ENCODE measurements at regions not wholly inside any gene's neighbourhood (a gene's known extent, or its start where the extent isn't known, plus 50 kb on each side); places are given as distances from the start of the nearest gene placed in this dataset.
"Not testable (repeated sequence)": the region's sequence is repeated elsewhere in the genome, so short reads cannot be mapped to it uniquely, and the experiment has no call there.

DNA sequence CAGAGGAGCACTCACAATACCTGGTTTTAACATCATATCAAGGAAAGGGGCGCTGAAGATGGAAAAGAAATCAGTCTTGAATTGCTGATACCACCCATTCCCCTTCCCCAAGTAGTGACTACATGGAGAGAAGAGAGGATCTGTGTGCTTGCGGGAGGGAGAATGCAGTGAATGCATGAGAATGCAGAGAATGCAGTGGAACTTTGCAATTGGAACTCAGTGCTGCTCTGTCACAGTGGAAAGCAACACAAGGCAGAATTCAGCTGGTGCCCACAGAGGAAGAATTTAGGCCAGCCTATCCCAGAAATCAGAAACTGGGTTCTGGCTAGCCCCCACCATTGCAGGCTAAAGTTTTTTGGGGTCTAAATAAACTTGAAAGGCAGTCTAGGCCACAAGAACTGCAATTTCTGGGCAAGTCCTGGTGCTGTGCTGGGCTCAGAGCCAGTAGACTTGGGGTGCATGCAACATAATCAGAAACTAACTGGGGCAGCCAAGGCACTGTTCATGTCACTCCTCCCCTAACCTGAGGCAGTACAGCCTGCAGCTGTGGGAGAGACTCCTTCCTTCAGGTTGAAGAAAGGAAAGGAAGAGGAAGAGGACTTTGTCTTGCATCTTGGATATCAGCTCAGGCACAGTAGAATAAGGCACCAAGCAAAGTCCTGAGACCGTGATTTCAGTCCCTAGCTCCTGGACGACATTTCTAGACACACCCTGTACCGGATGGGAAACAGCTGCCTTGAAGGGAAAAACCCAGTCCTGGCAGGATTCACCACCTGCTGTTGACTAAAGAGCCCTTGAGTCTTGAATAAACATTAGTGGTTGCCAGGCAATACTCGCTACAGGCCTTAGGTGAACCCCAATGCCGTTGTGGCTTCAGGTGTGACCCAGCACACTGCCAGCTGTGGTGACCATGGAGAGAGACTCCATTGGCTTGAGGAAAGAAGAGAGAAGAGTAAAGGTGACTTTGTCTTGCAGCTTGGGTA, 329.3 kb downstream of the TBL1XR1 start:
- DNase-seq, result no peak

DNA sequence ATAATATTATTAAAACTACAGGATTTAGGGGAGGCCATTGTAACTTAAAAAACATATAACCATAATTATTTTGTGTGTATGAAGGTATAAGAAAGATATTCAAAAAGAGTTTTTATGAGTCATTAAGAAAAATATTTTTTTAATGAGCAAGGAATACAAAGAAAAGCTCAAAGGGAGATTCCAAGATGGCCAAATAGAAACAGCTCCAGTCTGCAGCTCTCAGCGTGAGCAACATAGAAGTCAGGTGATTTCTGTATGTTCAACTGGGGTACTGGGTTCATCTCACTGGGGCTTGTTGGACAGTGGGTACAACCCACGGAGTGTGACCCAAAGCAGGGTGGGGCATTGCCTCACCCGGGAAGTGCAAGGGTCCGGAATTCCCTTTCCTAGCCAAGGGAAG, 336.1 kb downstream of the TBL1XR1 start:
- DNase-seq, result no peak

DNA sequence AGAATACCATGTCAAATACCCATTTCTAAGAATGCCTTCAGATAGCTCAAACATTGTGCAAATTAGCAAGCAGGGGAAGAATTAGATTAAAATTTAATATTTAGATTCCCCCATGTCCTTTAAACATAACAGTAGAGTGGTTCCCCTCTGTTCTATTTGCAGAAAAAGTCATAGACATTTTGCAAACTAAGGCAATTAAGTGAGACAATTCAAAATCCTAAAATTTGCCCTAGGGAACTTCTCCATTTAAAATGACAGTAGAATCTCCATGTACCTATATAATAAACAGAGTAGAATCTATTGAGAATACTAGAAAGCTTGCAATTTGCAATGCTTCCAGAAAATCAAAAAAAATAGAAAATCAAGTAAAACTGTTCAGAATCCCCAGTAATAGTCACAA, 340.6 kb downstream of the TBL1XR1 start:
- DNase-seq, result no peak

DNA sequence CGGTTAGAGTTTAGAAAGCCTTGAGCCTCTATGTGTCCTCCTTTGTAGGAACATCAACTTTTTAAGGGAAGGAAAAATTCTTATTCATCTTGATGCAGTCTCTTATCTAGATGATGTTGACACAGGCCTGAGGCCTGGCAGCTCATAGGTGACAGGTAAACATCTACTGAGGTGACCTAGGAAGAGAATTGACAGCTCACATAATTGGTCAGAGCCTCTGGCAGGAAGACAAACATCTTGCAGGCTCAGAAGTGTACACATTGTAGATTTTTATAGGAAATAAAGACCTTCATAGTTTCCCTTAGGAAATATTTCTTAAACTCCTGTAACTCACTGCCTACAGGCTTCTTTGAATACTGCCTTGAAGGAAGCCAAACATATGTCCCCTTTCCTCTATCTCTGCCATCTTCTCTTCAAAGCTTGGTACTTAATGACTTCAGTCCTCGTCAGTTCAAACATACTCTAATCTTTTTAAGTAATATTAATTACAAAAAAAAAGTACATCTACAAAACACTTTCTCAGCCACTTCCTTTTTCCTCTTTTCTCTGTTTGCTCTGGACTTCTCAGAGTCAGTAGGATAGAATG, 341.3 kb downstream of the TBL1XR1 start:
- no peak for DNase-seq

DNA sequence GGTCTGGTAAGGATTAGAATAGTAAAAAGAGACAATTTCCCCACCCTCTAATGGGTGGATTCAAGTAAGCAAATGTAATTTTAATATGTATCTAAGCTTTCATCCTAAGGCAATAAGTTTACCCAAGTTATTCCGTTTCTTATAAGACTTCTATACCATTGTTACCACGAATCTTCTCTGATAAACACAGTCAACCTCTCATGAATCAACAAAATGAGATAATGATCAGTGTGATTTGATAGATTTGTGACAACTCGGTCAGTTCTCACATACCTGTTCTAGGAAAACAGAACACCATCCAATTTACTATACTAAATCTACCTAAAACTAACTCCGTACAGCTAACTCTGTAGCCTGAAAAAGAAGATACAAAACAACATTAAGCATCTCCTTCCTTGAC, 342.1 kb downstream of the TBL1XR1 start:
- no peak for DNase-seq

DNA sequence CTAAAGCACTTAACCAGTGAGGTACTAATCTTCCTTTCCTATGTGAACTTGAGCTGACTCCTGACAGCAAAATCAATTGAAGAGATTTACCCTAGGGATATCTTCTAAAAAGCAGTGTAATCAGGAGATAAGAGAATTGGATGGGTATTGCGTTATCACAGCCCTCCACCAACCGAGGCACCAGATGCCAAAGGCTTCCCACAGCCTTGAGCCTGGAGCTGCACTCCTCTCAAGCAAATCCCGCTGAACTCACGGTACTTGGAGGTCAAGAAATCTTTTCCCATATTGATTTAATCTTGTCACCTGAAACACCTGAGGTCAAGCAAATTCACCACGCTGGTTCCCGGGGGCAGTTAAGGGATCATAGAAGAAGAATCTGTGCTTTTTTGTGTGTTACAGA, 346.8 kb downstream of the TBL1XR1 start:
- DNase-seq, result no peak

- no peak for DNase-seq
Observed at GRCh38 chr3:176848431-176849214, 348.7 kb downstream of the TBL1XR1 start.

GRCh38 chr3:176842914-176843313, 354.4 kb downstream of the TBL1XR1 start:
- DNase-seq, result no peak

DNA sequence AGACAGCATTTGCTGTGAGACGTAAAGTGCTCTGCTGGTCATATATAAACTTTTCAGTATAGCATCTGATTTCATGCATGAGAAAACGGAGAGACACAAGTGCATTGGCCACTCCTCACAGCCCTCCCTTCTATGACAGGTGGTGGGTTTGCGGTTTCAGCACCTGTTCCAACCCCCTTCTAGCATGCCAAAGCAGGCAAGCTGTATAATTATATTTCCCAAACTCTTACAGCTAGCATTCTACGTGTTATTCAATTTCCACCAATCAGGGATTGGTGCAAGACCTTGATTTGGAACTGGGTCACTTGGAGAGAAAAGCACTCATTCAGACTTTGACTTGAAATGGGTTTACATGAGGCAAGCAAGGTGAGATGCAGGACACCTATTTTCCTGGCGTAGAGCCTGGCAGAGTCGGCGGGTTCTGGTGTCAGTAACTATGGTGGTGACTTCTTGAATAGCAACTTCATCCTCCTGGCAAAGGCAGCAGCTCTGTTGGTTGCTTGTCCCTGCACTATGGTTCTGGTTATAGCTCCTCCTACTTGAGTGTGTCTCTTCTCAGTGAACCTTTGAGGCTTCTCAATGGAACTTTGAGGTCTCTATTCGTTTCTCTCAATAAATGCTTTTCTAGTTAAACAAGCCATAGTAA, 356.5 kb downstream of the TBL1XR1 start:
- no peak for DNase-seq

DNA sequence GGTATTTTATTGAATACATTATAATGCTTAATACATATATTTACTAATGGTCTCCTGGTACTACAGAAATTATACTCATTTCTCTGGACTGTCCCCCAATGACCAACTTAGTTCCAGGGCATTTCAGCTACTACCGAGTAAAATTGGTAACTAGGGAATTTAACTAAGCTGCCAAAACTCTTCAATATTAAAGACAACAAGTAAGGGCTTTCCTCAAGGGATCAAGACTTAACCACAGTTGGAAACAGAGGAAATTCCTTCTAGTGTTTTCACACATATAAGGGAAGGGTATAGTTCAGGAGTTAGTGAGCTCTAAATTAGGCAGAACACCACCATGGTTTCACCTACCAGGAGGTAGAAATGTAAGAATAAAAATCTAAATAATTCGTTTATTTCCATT, 357.4 kb downstream of the TBL1XR1 start:
- DNase-seq, result no peak

DNA sequence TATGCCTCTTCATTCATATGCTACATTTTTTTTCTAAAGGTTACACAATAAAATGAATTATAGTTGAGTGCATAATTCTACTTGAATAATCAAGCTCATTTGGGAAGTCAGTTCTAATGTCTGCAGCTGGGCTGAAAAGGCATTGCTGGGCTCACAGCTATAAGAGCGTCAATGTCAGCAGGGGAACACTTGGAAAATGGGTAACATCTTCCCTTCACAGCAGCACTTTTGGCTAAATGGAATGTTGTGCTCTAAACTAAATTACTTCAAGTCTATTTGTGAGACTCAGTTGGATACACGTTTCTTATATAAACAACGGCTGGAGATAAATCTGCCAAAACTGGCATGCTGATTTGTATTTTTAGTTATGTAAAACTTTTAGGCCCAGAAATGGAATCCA, 357.8 kb downstream of the TBL1XR1 start:
- DNase-seq, result no peak

DNA sequence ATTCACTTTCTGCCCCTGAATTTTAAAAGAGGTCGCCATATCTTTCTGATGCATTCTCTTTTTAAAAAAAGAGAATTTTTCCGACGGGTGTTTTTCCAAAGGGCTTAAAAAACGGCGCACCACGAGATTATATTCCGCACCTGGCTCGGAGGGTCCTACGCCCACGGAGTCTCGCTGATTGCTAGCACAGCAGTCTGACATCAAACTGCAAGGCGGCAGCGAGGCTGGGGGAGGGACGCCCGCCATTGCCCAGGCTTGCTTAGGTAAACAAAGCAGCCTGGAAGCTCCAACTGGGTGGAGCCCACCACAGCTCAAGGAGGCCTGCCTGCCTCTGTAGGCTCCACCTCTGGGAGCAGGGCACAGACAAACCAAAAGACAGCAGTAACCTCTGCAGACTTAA, 370.0 kb downstream of the TBL1XR1 start:
- DNase-seq, result not testable (repeated sequence)

- DNase-seq, result no peak
Observed at GRCh38 chr3:176824811-176825210, 372.5 kb downstream of the TBL1XR1 start.

- DNase-seq, result no peak
Observed at GRCh38 chr3:176820764-176821163, 376.5 kb downstream of the TBL1XR1 start.

GRCh38 chr3:176816937-176817336, 380.3 kb downstream of the TBL1XR1 start:
- no peak for DNase-seq

- no peak for DNase-seq
Observed at GRCh38 chr3:176814285-176814684, 383.0 kb downstream of the TBL1XR1 start.

- DNase-seq, result no peak
Observed at GRCh38 chr3:176807938-176808337, 389.3 kb downstream of the TBL1XR1 start.

- DNase-seq, result no peak
Observed at GRCh38 chr3:176799675-176800074, 397.6 kb downstream of the TBL1XR1 start.

GRCh38 chr3:176798680-176799079, 398.6 kb downstream of the TBL1XR1 start:
- DNase-seq, result no peak

GRCh38 chr3:176796371-176796770, 400.9 kb downstream of the TBL1XR1 start:
- no peak for DNase-seq

DNA sequence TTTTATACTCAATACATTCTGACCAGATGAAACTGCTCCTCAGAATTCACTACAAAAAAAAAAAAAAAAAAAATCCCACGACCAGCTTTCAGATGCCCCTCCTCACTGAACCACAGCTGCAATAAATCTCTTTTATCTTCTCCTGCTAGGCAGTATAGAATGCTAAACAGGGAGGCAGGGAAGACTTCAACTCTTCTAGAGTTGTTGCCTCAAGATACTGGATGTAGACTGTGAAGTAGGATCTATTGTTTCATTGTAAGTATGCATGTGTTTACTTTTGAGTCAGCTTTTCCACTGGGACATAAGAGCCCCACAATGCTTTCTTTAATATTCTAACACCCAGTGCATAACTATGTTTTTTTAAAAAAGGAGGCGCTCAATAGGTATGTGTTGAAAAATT, 401.4 kb downstream of the TBL1XR1 start:
- no peak for DNase-seq

- no peak for DNase-seq
Observed at GRCh38 chr3:176794406-176794805, 402.9 kb downstream of the TBL1XR1 start.

- DNase-seq, result no peak
Observed at GRCh38 chr3:176789947-176790346, 407.3 kb downstream of the TBL1XR1 start.

All from activated naive CD4-positive, alpha-beta T cell treated with anti-CD3 and anti-CD28 coated beads, Interleukin-2, amount 50 U/mL, for 16 hours (primary cell).